ENCODE measurements at regions not wholly inside any gene's neighbourhood (a gene's known extent, or its start where the extent isn't known, plus 50 kb on each side); places are given as distances from the start of the nearest gene placed in this dataset.

GRCh38 chr21:31560479-31560878 lies 99.0 kb upstream of the SOD1 start:
- no peak for DNase-seq
- peaks cover 18% of the 10 kb centered on the region for H3K4me1 Mint-ChIP-seq (ENCODE audit: low read depth)
- H3K27me3 Mint-ChIP-seq: peaks cover 18% of the 10 kb centered on the region
- ChIA-PET CTCF (interaction anchor here (0.8 to 3.3 kb wide), 2 partner anchors 20 to 362 kb away, joined by 5 to 15 read pairs; no protein-coding TSS in a partner anchor), POLR2A (no interaction called here)
- H3K36me3 Mint-ChIP-seq: no peaks in the 10 kb centered on the region
- intact Hi-C loops (cut with micrococcal nuclease): no loop called here
- H3K27ac Mint-ChIP-seq: no peak overlapping the region
- no peaks in the 10 kb centered on the region for H3K9me3 Mint-ChIP-seq
- H3K4me3 Mint-ChIP-seq: peak overlapping the region; percentile 85

- H3K4me3 Mint-ChIP-seq: peak overlapping the region; percentile 85
- ChIA-PET POLR2A (interaction anchor here (0.6 to 1.2 kb wide), 7 partner anchors 8 to 379 kb away, joined by 3 to 5 read pairs (median 3); no protein-coding TSS in a partner anchor), CTCF (interaction anchor here (0.7 to 3.3 kb wide), 15 partner anchors 12 to 460 kb away, joined by 3 to 23 read pairs (median 4); partner anchors contain the start of gene TIAM1)
- peaks cover 25% of the 10 kb centered on the region for H3K4me1 Mint-ChIP-seq (ENCODE audit: low read depth)
- intact Hi-C loops (cut with micrococcal nuclease): loop anchor here (1.0 to 5.0 kb wide), 8 partner anchors 50 to 377 kb away; partner anchors contain the start of genes SCAF4 and SOD1
- no peaks in the 10 kb centered on the region for H3K36me3 Mint-ChIP-seq
- peaks cover 22% of the 10 kb centered on the region for H3K27me3 Mint-ChIP-seq
- DNase-seq: peak; percentile 95
- peak overlapping the region; percentile 53 for H3K27ac Mint-ChIP-seq
- no peaks in the 10 kb centered on the region for H3K9me3 Mint-ChIP-seq
Observed at GRCh38 chr21:31559368-31560119, 99.9 kb upstream of the SOD1 start.

- CTCF ChIA-PET: interaction anchor here (0.5 to 3.3 kb wide), 17 partner anchors 11 to 460 kb away, joined by 3 to 23 read pairs (median 4); partner anchors contain the start of gene TIAM1
- Mint-ChIP-seq H3K4me3 (peak overlapping the region; percentile 85), H3K27ac (no peak overlapping the region), H3K4me1 (ENCODE audit: low read depth) (peaks cover 30% of the 10 kb centered on the region), H3K27me3 (peaks cover 22% of the 10 kb centered on the region), H3K36me3 (no peaks in the 10 kb centered on the region), H3K9me3 (no peaks in the 10 kb centered on the region)
- intact Hi-C loops (cut with micrococcal nuclease): loop anchor here (1.0 to 5.0 kb wide), 8 partner anchors 50 to 377 kb away; partner anchors contain the start of genes SCAF4 and SOD1
- DNase-seq: peak; percentile 95
- POLR2A ChIA-PET: interaction anchor here (0.6 to 1.2 kb wide), 9 partner anchors 9 to 379 kb away, joined by 3 to 5 read pairs (median 3); no protein-coding TSS in a partner anchor
Observed at GRCh38 chr21:31558962-31559367, 100.5 kb upstream of the SOD1 start.

- intact Hi-C loops (cut with micrococcal nuclease): loop anchor here (2.0 to 5.0 kb wide), 3 partner anchors 132 to 376 kb away; partner anchors contain the start of gene SCAF4
- Mint-ChIP-seq H3K27ac (no peak overlapping the region), H3K36me3 (no peaks in the 10 kb centered on the region), H3K4me3 (peak overlapping the region; percentile 76), H3K9me3 (no peaks in the 10 kb centered on the region), H3K27me3 (peaks cover 22% of the 10 kb centered on the region), H3K4me1 (ENCODE audit: low read depth) (peaks cover 35% of the 10 kb centered on the region)
- POLR2A ChIA-PET: interaction anchor here (0.6 to 1.2 kb wide), 8 partner anchors 10 to 372 kb away, joined by 3 read pairs; no protein-coding TSS in a partner anchor
- peak; percentile 52 for DNase-seq
- CTCF ChIA-PET: interaction anchor here (0.5 to 3.3 kb wide), 13 partner anchors 10 to 459 kb away, joined by 3 to 23 read pairs (median 5); partner anchors contain the start of gene TIAM1
Observed at GRCh38 chr21:31558189-31558961, 101.1 kb upstream of the SOD1 start.

- ChIA-PET POLR2A (interaction anchor here (0.6 kb wide), 1 partner anchor 97 kb away, joined by 3 read pairs; no protein-coding TSS in a partner anchor), CTCF (interaction anchor here (0.9 to 2.5 kb wide), 3 partner anchors 23 to 373 kb away, joined by 3 to 23 read pairs (median 5); no protein-coding TSS in a partner anchor)
- DNase-seq: peak; percentile 33
- H3K27ac Mint-ChIP-seq: no peak overlapping the region
- intact Hi-C loops (cut with micrococcal nuclease): loop anchor here (2.0 to 5.0 kb wide), 3 partner anchors 131 to 375 kb away; partner anchors contain the start of gene SCAF4
- H3K36me3 Mint-ChIP-seq: no peaks in the 10 kb centered on the region
- peak overlapping the region; percentile 70 for H3K4me3 Mint-ChIP-seq
- no peaks in the 10 kb centered on the region for H3K9me3 Mint-ChIP-seq
- peaks cover 35% of the 10 kb centered on the region for H3K4me1 Mint-ChIP-seq (ENCODE audit: low read depth)
- H3K27me3 Mint-ChIP-seq: peaks cover 22% of the 10 kb centered on the region
Observed at GRCh38 chr21:31557421-31558188, 101.9 kb upstream of the SOD1 start.

GRCh38 chr21:31556662-31557061 lies 102.8 kb upstream of the SOD1 start:
- POLR2A ChIA-PET: interaction anchor here (1.0 kb wide), 1 partner anchor 230 kb away, joined by 3 read pairs; no protein-coding TSS in a partner anchor
- peaks cover 22% of the 10 kb centered on the region for H3K27me3 Mint-ChIP-seq
- intact Hi-C loops (cut with micrococcal nuclease): loop anchor here (5.0 kb wide), 2 partner anchors 176 to 374 kb away; partner anchors contain the start of gene SCAF4
- CTCF ChIA-PET: interaction anchor here (0.6 to 0.9 kb wide), 2 partner anchors 47 to 708 kb away, joined by 3 read pairs; no protein-coding TSS in a partner anchor
- H3K4me3 Mint-ChIP-seq: peak overlapping the region; percentile 70
- no peaks in the 10 kb centered on the region for H3K36me3 Mint-ChIP-seq
- no peak for DNase-seq
- no peak overlapping the region for H3K27ac Mint-ChIP-seq
- H3K9me3 Mint-ChIP-seq: no peaks in the 10 kb centered on the region
- H3K4me1 Mint-ChIP-seq (ENCODE audit: low read depth): peaks cover 35% of the 10 kb centered on the region

GRCh38 chr21:31555741-31556191 lies 103.7 kb upstream of the SOD1 start:
- Mint-ChIP-seq H3K27me3 (peaks cover 22% of the 10 kb centered on the region), H3K4me1 (ENCODE audit: low read depth) (peaks cover 35% of the 10 kb centered on the region), H3K36me3 (no peaks in the 10 kb centered on the region), H3K4me3 (no peak overlapping the region), H3K27ac (no peak overlapping the region), H3K9me3 (no peaks in the 10 kb centered on the region)
- ChIA-PET POLR2A (interaction anchor here (1.0 kb wide), 1 partner anchor 229 kb away, joined by 3 read pairs; no protein-coding TSS in a partner anchor), CTCF (no interaction called here)
- intact Hi-C loops (cut with micrococcal nuclease): loop anchor here (5.0 kb wide), 2 partner anchors 177 to 373 kb away; partner anchors contain the start of gene SCAF4
- DNase-seq: no peak

GRCh38 chr21:31554511-31555022 lies 104.9 kb upstream of the SOD1 start:
- H3K4me1 Mint-ChIP-seq (ENCODE audit: low read depth): peaks cover 27% of the 10 kb centered on the region
- H3K4me3 Mint-ChIP-seq: peak overlapping the region; percentile 7
- no peaks in the 10 kb centered on the region for H3K36me3 Mint-ChIP-seq
- peak; percentile 59 for DNase-seq
- no peak overlapping the region for H3K27ac Mint-ChIP-seq
- H3K27me3 Mint-ChIP-seq: peaks cover 23% of the 10 kb centered on the region
- CTCF ChIA-PET: interaction anchor here (1.2 kb wide), 1 partner anchor 26 kb away, joined by 4 read pairs; no protein-coding TSS in a partner anchor
- intact Hi-C loops (cut with micrococcal nuclease): loop anchor here (1.0 to 5.0 kb wide), 3 partner anchors 178 to 372 kb away; partner anchors contain the start of gene SCAF4
- no peaks in the 10 kb centered on the region for H3K9me3 Mint-ChIP-seq
- POLR2A ChIA-PET: interaction anchor here (1.2 to 1.6 kb wide), 2 partner anchors 128 to 364 kb away, joined by 3 to 4 read pairs; no protein-coding TSS in a partner anchor

GRCh38 chr21:31553926-31554325 lies 105.6 kb upstream of the SOD1 start:
- DNase-seq: no peak
- Mint-ChIP-seq H3K9me3 (no peaks in the 10 kb centered on the region), H3K4me3 (no peak overlapping the region), H3K36me3 (no peaks in the 10 kb centered on the region), H3K27ac (no peak overlapping the region), H3K27me3 (peaks cover 23% of the 10 kb centered on the region), H3K4me1 (ENCODE audit: low read depth) (peaks cover 29% of the 10 kb centered on the region)
- ChIA-PET CTCF (interaction anchor here (1.2 kb wide), 1 partner anchor 27 kb away, joined by 4 read pairs; no protein-coding TSS in a partner anchor), POLR2A (interaction anchor here (1.2 to 1.6 kb wide), 2 partner anchors 128 to 363 kb away, joined by 3 to 4 read pairs; no protein-coding TSS in a partner anchor)
- intact Hi-C loops (cut with micrococcal nuclease): loop anchor here (1.0 kb wide), 1 partner anchor 200 kb away; no protein-coding TSS in a partner anchor

GRCh38 chr21:31553461-31553860 lies 106.0 kb upstream of the SOD1 start:
- DNase-seq: no peak
- no peaks in the 10 kb centered on the region for H3K36me3 Mint-ChIP-seq
- ChIA-PET POLR2A (interaction anchor here (1.2 to 1.6 kb wide), 2 partner anchors 127 to 362 kb away, joined by 3 to 4 read pairs; no protein-coding TSS in a partner anchor), CTCF (interaction anchor here (1.2 kb wide), 1 partner anchor 28 kb away, joined by 4 read pairs; no protein-coding TSS in a partner anchor)
- H3K9me3 Mint-ChIP-seq: no peaks in the 10 kb centered on the region
- no peak overlapping the region for H3K27ac Mint-ChIP-seq
- peaks cover 32% of the 10 kb centered on the region for H3K4me1 Mint-ChIP-seq (ENCODE audit: low read depth)
- H3K27me3 Mint-ChIP-seq: peaks cover 23% of the 10 kb centered on the region
- intact Hi-C loops (cut with micrococcal nuclease): no loop called here
- H3K4me3 Mint-ChIP-seq: no peak overlapping the region
